ENCODE measurements at regions not wholly inside any gene's neighbourhood (a gene's known extent, or its start where the extent isn't known, plus 50 kb on each side); places are given as distances from the start of the nearest gene placed in this dataset.

DNA sequence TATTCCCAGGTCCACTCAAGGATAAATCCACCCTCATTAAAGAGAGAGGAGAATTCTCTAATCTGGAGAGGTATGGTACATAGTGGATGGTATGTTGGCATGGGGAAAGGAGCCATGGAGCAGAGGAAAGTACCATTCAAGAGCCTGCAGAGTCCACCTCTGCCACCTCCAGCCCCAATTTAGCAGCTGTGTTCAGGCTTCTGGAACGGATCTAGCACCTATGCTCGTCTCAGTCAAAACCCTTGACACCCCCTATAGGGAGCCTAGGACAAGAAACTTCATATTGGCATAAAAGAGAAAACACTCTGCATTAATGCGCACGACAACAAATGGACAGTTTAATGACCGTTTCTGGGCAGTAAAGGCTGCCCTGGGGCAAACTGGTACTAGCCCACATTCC, 161.1 kb upstream of the FAM78B start:
- TF ChIP-seq, protein P1, sequence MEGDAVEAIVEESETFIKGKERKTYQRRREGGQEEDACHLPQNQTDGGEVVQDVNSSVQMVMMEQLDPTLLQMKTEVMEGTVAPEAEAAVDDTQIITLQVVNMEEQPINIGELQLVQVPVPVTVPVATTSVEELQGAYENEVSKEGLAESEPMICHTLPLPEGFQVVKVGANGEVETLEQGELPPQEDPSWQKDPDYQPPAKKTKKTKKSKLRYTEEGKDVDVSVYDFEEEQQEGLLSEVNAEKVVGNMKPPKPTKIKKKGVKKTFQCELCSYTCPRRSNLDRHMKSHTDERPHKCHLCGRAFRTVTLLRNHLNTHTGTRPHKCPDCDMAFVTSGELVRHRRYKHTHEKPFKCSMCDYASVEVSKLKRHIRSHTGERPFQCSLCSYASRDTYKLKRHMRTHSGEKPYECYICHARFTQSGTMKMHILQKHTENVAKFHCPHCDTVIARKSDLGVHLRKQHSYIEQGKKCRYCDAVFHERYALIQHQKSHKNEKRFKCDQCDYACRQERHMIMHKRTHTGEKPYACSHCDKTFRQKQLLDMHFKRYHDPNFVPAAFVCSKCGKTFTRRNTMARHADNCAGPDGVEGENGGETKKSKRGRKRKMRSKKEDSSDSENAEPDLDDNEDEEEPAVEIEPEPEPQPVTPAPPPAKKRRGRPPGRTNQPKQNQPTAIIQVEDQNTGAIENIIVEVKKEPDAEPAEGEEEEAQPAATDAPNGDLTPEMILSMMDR (IDR thresholded peaks at IDR 0.05): no peak
- TF ChIP-seq POLR2A (IDR thresholded peaks at IDR 0.05): no peak
